ENCODE measurements at regions not wholly inside any gene's neighbourhood (a gene's known extent, or its start where the extent isn't known, plus 50 kb on each side); places are given as distances from the start of the nearest gene placed in this dataset.

GRCh38 chr3:135368781-135369180 is 573.7 kb downstream of the EPHB1 start:
- Histone ChIP-seq H3K4me1 (no peaks in the 10 kb centered on the region), H3K27me3 (no peaks in the 10 kb centered on the region), H3K36me3 (no peaks in the 10 kb centered on the region), H3K27ac (no peak overlapping the region), H3K4me3 (no peak overlapping the region), H3K9me3 (no peaks in the 10 kb centered on the region)
- in situ Hi-C loops (cut with MboI; ENCODE audit: low pct_ligation_motif_present in 1 of 4, low pct_unique_long_range_greater_than_20kb in 1 of 4, low sequenced_read_pairs in 3 of 4) (no loop called here), intact Hi-C loops (cut with DNase I; ENCODE audit: low total_unique reads) (no loop called here)
- DNase-seq: no peak
- TF ChIP-seq POLR2AphosphoS5 (IDR thresholded peaks at IDR 0.05) (no peak), EP300 (IDR thresholded peaks at IDR 0.05; ENCODE audit: low read depth) (no peak), POLR2A (IDR thresholded peaks at IDR 0.05) (no peak), CTCF (IDR thresholded peaks at IDR 0.05) (no peak)
- WGBS, 2 donors (ENCODE audit: low coverage in 1 of 2): 70 to 75% methylated on average over 3 of the region's 3 CpGs

GRCh38 chr3:135374571-135374970 is 579.5 kb downstream of the EPHB1 start:
- no peak overlapping the region for H3K27ac ChIP-seq
- in situ Hi-C loops (cut with MboI; ENCODE audit: low pct_ligation_motif_present in 1 of 4, low pct_unique_long_range_greater_than_20kb in 1 of 4, low sequenced_read_pairs in 3 of 4): no loop called here
- no peaks in the 10 kb centered on the region for H3K9me3 ChIP-seq
- H3K4me1 ChIP-seq: no peaks in the 10 kb centered on the region
- no peak for TF ChIP-seq CTCF (IDR thresholded peaks at IDR 0.05)
- TF ChIP-seq POLR2AphosphoS5 (IDR thresholded peaks at IDR 0.05): no peak
- WGBS, 2 donors (ENCODE audit: low coverage in 1 of 2): 50 to 71% methylated on average over 3 of the region's 3 CpGs
- H3K36me3 ChIP-seq: no peaks in the 10 kb centered on the region
- no peak overlapping the region for H3K4me3 ChIP-seq
- no peaks in the 10 kb centered on the region for H3K27me3 ChIP-seq
- no peak for DNase-seq
- intact Hi-C loops (cut with DNase I; ENCODE audit: low total_unique reads): no loop called here

DNA sequence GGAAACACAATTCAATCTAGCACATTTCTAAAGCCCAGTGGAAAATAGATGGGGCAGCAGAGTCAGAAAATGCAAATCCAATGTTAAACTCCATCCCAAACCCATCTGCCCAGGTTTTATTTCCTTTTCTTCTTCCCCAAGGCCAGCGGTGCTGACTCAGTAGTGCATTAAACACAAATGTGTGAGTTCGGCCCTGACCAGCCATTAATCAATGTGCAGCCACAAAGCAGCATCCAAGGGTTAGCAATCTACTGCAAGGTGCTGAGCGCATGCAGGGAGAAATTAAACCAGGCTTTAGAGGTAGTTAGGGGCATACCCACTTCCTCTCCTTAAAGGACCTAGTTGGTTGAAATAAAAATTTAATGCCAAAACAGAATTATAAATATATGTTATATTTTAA is 583.3 kb upstream of the PPP2R3A start:
- H3K4me1 ChIP-seq: no peaks in the 10 kb centered on the region
- no peak for DNase-seq
- H3K36me3 ChIP-seq: no peaks in the 10 kb centered on the region
- no peaks in the 10 kb centered on the region for H3K9me3 ChIP-seq
- TF ChIP-seq CTCF (IDR thresholded peaks at IDR 0.05) (no peak), POLR2A (IDR thresholded peaks at IDR 0.05) (no peak)
- H3K27me3 ChIP-seq: no peaks in the 10 kb centered on the region
- no peak overlapping the region for H3K4me3 ChIP-seq
- in situ Hi-C loops (cut with MboI; ENCODE audit: low pct_ligation_motif_present in 1 of 4, low pct_unique_long_range_greater_than_20kb in 1 of 4, low sequenced_read_pairs in 3 of 4) (no loop called here), intact Hi-C loops (cut with DNase I; ENCODE audit: low total_unique reads) (no loop called here)
- WGBS, 2 donors (ENCODE audit: low coverage in 1 of 2): 66% methylated on average over 3 of the region's 3 CpGs; no CpG with 5 or more reads in 1 of the 2 donors
- no peak overlapping the region for H3K27ac ChIP-seq

GRCh38 chr3:135382621-135383020 is 582.9 kb upstream of the PPP2R3A start:
- Histone ChIP-seq H3K9me3 (no peaks in the 10 kb centered on the region), H3K27me3 (no peaks in the 10 kb centered on the region), H3K36me3 (no peaks in the 10 kb centered on the region), H3K4me3 (no peak overlapping the region), H3K27ac (no peak overlapping the region), H3K4me1 (no peaks in the 10 kb centered on the region)
- WGBS, 2 donors (ENCODE audit: low coverage in 1 of 2): 19 to 50% methylated on average over 1 to 3 of the region's 3 CpGs
- in situ Hi-C loops (cut with MboI; ENCODE audit: low pct_ligation_motif_present in 1 of 4, low pct_unique_long_range_greater_than_20kb in 1 of 4, low sequenced_read_pairs in 3 of 4) (no loop called here), intact Hi-C loops (cut with DNase I; ENCODE audit: low total_unique reads) (no loop called here)
- TF ChIP-seq POLR2A (IDR thresholded peaks at IDR 0.05) (no peak), CTCF (IDR thresholded peaks at IDR 0.05) (no peak), POLR2AphosphoS5 (IDR thresholded peaks at IDR 0.05) (no peak), EP300 (IDR thresholded peaks at IDR 0.05; ENCODE audit: low read depth) (no peak)
- no peak for DNase-seq
